HS-5 (cell line): ENCODE measurements at regions not wholly inside any gene's neighbourhood (a gene's known extent, or its start where the extent isn't known, plus 50 kb on each side); places are given as distances from the start of the nearest gene placed in this dataset.
"Not testable (repeated sequence)": the region's sequence is repeated elsewhere in the genome, so short reads cannot be mapped to it uniquely, and the experiment has no call there.

Experiments
- DNase-seq: peaks from one replicate; pipeline ENCODE4 v3.0.0-alpha.2; 2012; ENCODE audit warnings: low read depth

- DNase-seq: no peak
Measured at GRCh38 chr7:16933296-16934279, 51.8 kb upstream of the AGR3 start.

GRCh38 chr7:16934722-16935340, 53.0 kb upstream of the AGR3 start:
- no peak for DNase-seq

- no peak for DNase-seq
Measured at GRCh38 chr7:16935341-16935735, 53.6 kb upstream of the AGR3 start.

GRCh38 chr7:16936626-16937422, 55.0 kb upstream of the AGR3 start:
- DNase-seq: no peak

GRCh38 chr7:16939161-16939560, 57.4 kb upstream of the AGR3 start:
- DNase-seq: no peak

- DNase-seq: no peak
Measured at GRCh38 chr7:16940776-16941175, 59.0 kb upstream of the AGR3 start.

- no peak for DNase-seq
Measured at GRCh38 chr7:16942929-16943509, 61.2 kb upstream of the AGR3 start.

GRCh38 chr7:16944936-16945335, 63.2 kb upstream of the AGR3 start:
- DNase-seq: no peak

GRCh38 chr7:16945372-16945771, 63.6 kb upstream of the AGR3 start:
- DNase-seq: no peak

- DNase-seq: not testable (repeated sequence)
Measured at GRCh38 chr7:16948110-16948509, 66.3 kb upstream of the AGR3 start.

- no peak for DNase-seq
Measured at GRCh38 chr7:16951483-16952080, 69.8 kb upstream of the AGR3 start.

GRCh38 chr7:16954321-16954720, 72.5 kb upstream of the AGR3 start:
- no peak for DNase-seq

- DNase-seq: no peak
Measured at GRCh38 chr7:16958724-16959123, 76.9 kb upstream of the AGR3 start.

- no peak for DNase-seq
Measured at GRCh38 chr7:16960337-16960965, 78.7 kb upstream of the AGR3 start.

GRCh38 chr7:16961641-16962040, 79.9 kb upstream of the AGR3 start:
- no peak for DNase-seq

GRCh38 chr7:16963044-16963443, 81.3 kb upstream of the AGR3 start:
- no peak for DNase-seq

- DNase-seq: not testable (repeated sequence)
Measured at GRCh38 chr7:16965697-16966096, 83.9 kb upstream of the AGR3 start.

GRCh38 chr7:16967300-16967811, 85.6 kb upstream of the AGR3 start:
- DNase-seq: no peak

- no peak for DNase-seq
Measured at GRCh38 chr7:16970732-16971482, 89.1 kb upstream of the AGR3 start.

GRCh38 chr7:16975712-16976111, 93.9 kb upstream of the AGR3 start:
- DNase-seq: no peak
